ENCODE measurements at regions not wholly inside any gene's neighbourhood (a gene's known extent, or its start where the extent isn't known, plus 50 kb on each side); places are given as distances from the start of the nearest gene placed in this dataset.

DNA sequence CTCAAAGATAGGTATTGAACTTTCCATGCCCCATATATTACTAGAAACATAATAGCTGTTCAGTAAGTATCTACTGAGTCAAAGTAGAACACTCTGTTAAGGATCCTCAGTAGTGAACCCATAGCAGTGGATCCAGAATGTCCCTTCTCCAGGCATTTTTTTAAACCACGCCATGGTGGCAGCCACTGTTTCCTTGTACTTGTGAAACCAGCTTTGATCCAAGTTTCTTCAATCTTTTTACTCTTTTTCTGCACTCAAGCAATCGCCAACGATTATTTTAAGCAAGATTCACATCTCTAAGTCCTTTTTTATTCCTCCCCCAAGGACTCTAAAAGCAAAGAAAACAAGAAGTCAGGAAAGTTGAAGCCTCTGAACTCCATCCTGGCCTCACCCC, 291.2 kb upstream of the SLC14A2 start:
- TF ChIP-seq EZH2phosphoT487 (IDR thresholded peaks at IDR 0.05) = no peak
- no peak for TF ChIP-seq CTCF (IDR thresholded peaks at IDR 0.05)
- no peak for TF ChIP-seq EZH2 (IDR thresholded peaks at IDR 0.05)
